SU-DHL-6 (cell line): ENCODE measurements at regions not wholly inside any gene's neighbourhood (a gene's known extent, or its start where the extent isn't known, plus 50 kb on each side); places are given as distances from the start of the nearest gene placed in this dataset.

ENCODE experiments used
- H2AFZ ChIP-seq: fragments of 200-600 bp; sonication (generic); 2 replicates; pipeline ENCODE4 v1.6.1; 2014; ENCODE audit warnings: low read depth, mild to moderate bottlenecking, moderate library complexity, mixed read lengths, antibody characterized with exemption, low read length; ENCODE audit not compliant: severe bottlenecking
- H3F3A ChIP-seq: fragments of 200-600 bp; shearing (Covaris generic); 2 replicates; pipeline ENCODE4 v1.6.0; 2016; ENCODE audit warnings: antibody characterized with exemption, mild to moderate bottlenecking; ENCODE audit not compliant: insufficient read depth
- H3K27ac ChIP-seq: fragments of 200-600 bp; sonication (generic); 2 replicates; pipeline ENCODE4 v1.5.1; 2016; ENCODE audit warnings: low read depth, mild to moderate bottlenecking, low read length, moderate library complexity, mixed read lengths
- H3K27me3 ChIP-seq: fragments of 200-600 bp; sonication (generic), shearing (Covaris generic); 2 replicates; pipeline ENCODE4 v1.6.0; 2014; ENCODE audit warnings: mild to moderate bottlenecking, low read length
- H3K36me3 ChIP-seq: fragments of 200-600 bp; sonication (generic); 2 replicates; pipeline ENCODE4 v1.6.1; 2014; ENCODE audit warnings: mild to moderate bottlenecking, low read length, mixed read lengths
- H3K4me2 ChIP-seq: fragments of 300-600, 200-600 bp; shearing (Covaris generic), sonication (generic); 2 replicates; pipeline ENCODE4 v1.6.0; 2014; ENCODE audit warnings: low read length, low read depth, mild to moderate bottlenecking; ENCODE audit not compliant: poor library complexity, severe bottlenecking
- H3K4me3 ChIP-seq: fragments of 200-600 bp; sonication (generic); 2 replicates; pipeline ENCODE4 v1.5.1; 2014; ENCODE audit warnings: antibody characterized with exemption, low read length, mild to moderate bottlenecking, mixed read lengths; ENCODE audit not compliant: insufficient read depth, poor library complexity, severe bottlenecking
- H3K79me2 ChIP-seq: fragments of 200-600 bp; sonication (generic); 2 replicates; pipeline ENCODE4 v1.6.1; 2014; ENCODE audit warnings: mild to moderate bottlenecking, low read length, moderate library complexity; ENCODE audit not compliant: insufficient read depth
- H3K9ac ChIP-seq: fragments of 200-600 bp; sonication (generic); 2 replicates; pipeline ENCODE4 v1.7.0; 2014; ENCODE audit warnings: mild to moderate bottlenecking, low read length
- H3K9me2 ChIP-seq: fragments of 200-600 bp; sonication (generic); replicated peaks from 2 replicates; pipeline ENCODE4 v1.6.1; 2014; ENCODE audit warnings: low read length; ENCODE audit not compliant: insufficient read depth
- H3K9me3 ChIP-seq: fragments of 200-600 bp; sonication (generic); 2 replicates; pipeline ENCODE4 v1.6.1; 2014; ENCODE audit warnings: low read length, mixed read lengths; ENCODE audit not compliant: insufficient read depth
- H4K20me1 ChIP-seq: fragments of 200-600 bp; sonication (generic); 2 replicates; pipeline ENCODE4 v1.6.1; 2014; ENCODE audit warnings: low read depth, mild to moderate bottlenecking, antibody characterized with exemption, low read length, moderate library complexity, mixed read lengths
- EZH2phosphoT487 ChIP-seq: fragments of 200-600 bp; sonication (generic), shearing (Covaris generic); conservative IDR thresholded peaks from 2 replicates; pipeline ENCODE4 v1.6.1; 2018; ENCODE audit warnings: mild to moderate bottlenecking, antibody characterized with exemption, low read length, moderate library complexity, mixed read lengths
- TF ChIP-seq, protein P1 (sequence below): fragments of 200-600 bp; sonication (generic); IDR thresholded peaks from one replicate; pipeline ENCODE4 v1.5.1; 2017; ENCODE audit warnings: antibody characterized with exemption, mild to moderate bottlenecking, low read length, moderate library complexity; ENCODE audit not compliant: insufficient read depth, poor library complexity, severe bottlenecking

DNA sequence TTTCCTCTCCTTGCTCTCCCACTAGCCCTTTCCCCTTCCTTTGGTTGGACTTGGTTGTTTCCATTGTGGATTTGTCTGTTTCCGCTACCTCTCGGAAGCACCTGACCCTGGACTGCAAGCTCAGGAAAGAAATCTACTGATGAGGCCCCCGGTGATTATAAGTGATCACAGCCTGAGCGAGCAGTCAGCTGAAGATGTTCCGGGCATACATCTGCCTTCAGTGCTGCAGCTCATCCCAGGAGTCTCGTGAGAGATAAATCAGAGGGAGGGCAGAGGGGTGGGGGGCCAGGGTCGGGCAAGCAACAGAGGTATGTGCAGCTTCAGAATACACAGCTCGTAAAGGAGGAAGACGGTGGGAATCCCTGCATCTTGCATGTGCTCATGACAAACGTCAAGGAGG is 102.1 kb downstream of the MRPL46 start:
- Histone ChIP-seq H3K79me2 (no peaks in the 10 kb centered on the region), H3K9ac (no peak overlapping the region), H3K4me2 (no peak overlapping the region), H3K27me3 (no peaks in the 10 kb centered on the region), H3K36me3 (no peaks in the 10 kb centered on the region), H3K27ac (no peak overlapping the region), H3F3A (no peaks in the 10 kb centered on the region), H4K20me1 (no peaks in the 10 kb centered on the region), H2AFZ (no peak overlapping the region), H3K9me3 (no peaks in the 10 kb centered on the region), H3K4me3 (no peak overlapping the region), H3K9me2 (no peaks in the 10 kb centered on the region)
- TF ChIP-seq, protein P1, sequence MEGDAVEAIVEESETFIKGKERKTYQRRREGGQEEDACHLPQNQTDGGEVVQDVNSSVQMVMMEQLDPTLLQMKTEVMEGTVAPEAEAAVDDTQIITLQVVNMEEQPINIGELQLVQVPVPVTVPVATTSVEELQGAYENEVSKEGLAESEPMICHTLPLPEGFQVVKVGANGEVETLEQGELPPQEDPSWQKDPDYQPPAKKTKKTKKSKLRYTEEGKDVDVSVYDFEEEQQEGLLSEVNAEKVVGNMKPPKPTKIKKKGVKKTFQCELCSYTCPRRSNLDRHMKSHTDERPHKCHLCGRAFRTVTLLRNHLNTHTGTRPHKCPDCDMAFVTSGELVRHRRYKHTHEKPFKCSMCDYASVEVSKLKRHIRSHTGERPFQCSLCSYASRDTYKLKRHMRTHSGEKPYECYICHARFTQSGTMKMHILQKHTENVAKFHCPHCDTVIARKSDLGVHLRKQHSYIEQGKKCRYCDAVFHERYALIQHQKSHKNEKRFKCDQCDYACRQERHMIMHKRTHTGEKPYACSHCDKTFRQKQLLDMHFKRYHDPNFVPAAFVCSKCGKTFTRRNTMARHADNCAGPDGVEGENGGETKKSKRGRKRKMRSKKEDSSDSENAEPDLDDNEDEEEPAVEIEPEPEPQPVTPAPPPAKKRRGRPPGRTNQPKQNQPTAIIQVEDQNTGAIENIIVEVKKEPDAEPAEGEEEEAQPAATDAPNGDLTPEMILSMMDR = no peak
- TF ChIP-seq EZH2phosphoT487 = no peak

DNA sequence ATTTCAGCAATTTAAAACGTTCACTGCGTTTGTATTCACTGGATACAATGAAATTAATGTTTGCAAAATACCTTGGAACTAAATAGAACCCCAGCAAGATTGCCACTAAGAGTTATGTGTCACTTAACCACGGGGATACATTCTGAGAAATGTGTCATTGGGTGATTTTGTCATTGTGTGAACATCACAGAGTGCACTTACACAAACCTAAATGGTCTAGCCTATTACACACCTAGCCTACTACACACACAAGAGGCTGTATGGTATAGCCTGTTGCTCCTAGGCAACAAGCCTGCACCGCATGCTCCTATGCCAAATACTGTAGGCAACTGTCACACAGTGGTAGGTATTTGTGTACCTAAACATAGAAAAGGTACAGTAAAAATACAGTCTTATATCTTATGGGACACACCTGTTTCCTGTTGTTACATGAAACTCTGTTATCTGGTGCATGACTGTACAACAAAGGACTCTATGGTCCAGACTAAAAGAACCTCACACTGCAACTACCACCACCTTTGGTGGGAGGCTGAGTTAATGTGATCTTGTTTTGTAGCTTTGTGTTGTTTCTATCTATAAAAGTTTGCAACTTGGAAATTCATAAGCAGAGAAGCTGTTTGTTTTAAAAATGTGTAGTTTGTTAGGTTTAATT is 92.2 kb upstream of the NTRK3 start:
- no peaks in the 10 kb centered on the region for H3K27me3 ChIP-seq
- H2AFZ ChIP-seq = no peak overlapping the region
- no peak overlapping the region for H3K27ac ChIP-seq
- no peaks in the 10 kb centered on the region for H3K9me2 ChIP-seq
- H3F3A ChIP-seq = no peaks in the 10 kb centered on the region
- H3K79me2 ChIP-seq = no peaks in the 10 kb centered on the region
- H3K4me3 ChIP-seq = no peak overlapping the region
- no peak overlapping the region for H3K9ac ChIP-seq
- peaks cover 21% of the 10 kb centered on the region; the same call in 1 of the 2 replicates for H3K9me3 ChIP-seq
- H4K20me1 ChIP-seq = no peaks in the 10 kb centered on the region
- TF ChIP-seq, protein P1 = no peak
- TF ChIP-seq EZH2phosphoT487 = no peak
- H3K36me3 ChIP-seq = no peaks in the 10 kb centered on the region
- no peak overlapping the region for H3K4me2 ChIP-seq

DNA sequence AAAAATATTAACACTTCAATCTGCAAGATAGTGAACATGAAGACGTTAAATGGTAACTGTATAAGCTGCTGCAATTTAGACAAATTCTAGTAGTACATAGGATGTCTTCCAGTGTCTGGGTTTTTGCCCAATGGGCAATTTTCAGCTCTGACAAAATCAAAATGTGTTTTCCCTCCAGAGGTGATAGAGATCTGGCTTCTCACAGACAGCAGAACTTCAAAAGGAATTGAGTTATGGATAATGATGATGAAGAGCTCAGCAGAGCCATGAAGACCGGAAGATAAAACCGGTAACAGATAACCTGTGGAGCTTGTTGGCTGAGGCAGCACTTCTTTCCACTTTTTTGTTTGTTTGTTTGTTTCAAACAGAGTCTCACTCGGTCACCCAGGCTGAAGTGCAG is 89.4 kb upstream of the NTRK3 start:
- Histone ChIP-seq H3K36me3 (no peaks in the 10 kb centered on the region), H2AFZ (no peak overlapping the region), H3K4me2 (no peak overlapping the region), H3K27ac (no peak overlapping the region), H3F3A (no peaks in the 10 kb centered on the region), H4K20me1 (no peaks in the 10 kb centered on the region), H3K79me2 (no peaks in the 10 kb centered on the region), H3K9me2 (no peaks in the 10 kb centered on the region), H3K27me3 (no peaks in the 10 kb centered on the region), H3K9me3 (peaks cover 1% of the 10 kb centered on the region; the same call in 1 of the 2 replicates), H3K9ac (no peak overlapping the region), H3K4me3 (no peak overlapping the region)
- TF ChIP-seq EZH2phosphoT487 = no peak
- TF ChIP-seq, protein P1 = no peak
